Peyer's patch (tissue), 4 donors: ENCODE measurements at regions not wholly inside any gene's neighbourhood (a gene's known extent, or its start where the extent isn't known, plus 50 kb on each side); places are given as distances from the start of the nearest gene placed in this dataset.

ENCODE experiments used
- POLR2A ChIP-seq, 2 donors: fragments of 450-650 bp; IDR thresholded peaks; one replicate each; pipeline ENCODE4 v1.5.1; 2017; ENCODE audit warnings: antibody characterized with exemption in 2 of 2, mild to moderate bottlenecking in 2 of 2, moderate library complexity in 2 of 2
- TF ChIP-seq, protein P1 (sequence below), 6 experiments: fragments of 450-650 bp in 4 of 6; fragments of 200-600 bp in 2 of 6; sonication (generic) in 1 of 6; IDR thresholded peaks; one replicate each; pipeline ENCODE4 v1.5.1; 2017 to 2019; ENCODE audit warnings: antibody characterized with exemption in 6 of 6, mild to moderate bottlenecking in 3 of 6, moderate library complexity in 1 of 6

DNA sequence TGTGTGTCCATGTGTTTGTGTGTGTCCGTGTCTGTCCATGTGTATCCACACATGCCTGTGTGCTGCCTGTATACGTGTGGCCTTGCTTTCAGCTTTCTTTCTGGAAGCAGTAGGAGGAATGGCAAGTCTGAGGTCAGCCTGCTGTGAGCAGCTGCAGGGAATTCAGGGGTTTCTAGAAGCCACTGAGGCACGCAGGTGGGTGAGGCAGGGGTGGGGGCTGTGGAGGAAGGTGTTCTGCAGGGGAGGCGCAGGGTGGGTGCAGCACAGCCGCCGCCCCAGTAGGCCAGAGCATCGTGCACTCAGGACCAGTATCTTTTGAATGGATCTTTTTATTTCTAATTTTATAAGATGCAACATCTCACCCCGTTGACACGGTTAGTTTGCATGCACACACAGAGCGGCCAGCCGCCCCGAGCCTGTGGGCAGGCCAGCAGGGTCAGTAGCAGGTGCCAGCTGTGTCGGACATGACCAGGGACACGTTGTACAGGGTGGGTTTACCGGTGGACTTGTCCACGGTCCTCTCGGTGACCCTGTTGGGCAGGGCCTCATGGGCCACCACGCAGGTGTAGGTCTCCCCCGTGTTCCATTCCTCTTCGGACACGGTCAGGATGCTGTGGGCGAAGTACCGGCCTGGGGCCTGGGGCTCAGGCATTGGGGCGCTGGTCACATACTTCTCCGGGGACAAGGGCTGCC is 327.7 kb downstream of the TMEM121 start:
- TF ChIP-seq POLR2A (IDR thresholded peaks at IDR 0.05) = no peak
- TF ChIP-seq, protein P1, sequence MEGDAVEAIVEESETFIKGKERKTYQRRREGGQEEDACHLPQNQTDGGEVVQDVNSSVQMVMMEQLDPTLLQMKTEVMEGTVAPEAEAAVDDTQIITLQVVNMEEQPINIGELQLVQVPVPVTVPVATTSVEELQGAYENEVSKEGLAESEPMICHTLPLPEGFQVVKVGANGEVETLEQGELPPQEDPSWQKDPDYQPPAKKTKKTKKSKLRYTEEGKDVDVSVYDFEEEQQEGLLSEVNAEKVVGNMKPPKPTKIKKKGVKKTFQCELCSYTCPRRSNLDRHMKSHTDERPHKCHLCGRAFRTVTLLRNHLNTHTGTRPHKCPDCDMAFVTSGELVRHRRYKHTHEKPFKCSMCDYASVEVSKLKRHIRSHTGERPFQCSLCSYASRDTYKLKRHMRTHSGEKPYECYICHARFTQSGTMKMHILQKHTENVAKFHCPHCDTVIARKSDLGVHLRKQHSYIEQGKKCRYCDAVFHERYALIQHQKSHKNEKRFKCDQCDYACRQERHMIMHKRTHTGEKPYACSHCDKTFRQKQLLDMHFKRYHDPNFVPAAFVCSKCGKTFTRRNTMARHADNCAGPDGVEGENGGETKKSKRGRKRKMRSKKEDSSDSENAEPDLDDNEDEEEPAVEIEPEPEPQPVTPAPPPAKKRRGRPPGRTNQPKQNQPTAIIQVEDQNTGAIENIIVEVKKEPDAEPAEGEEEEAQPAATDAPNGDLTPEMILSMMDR (IDR thresholded peaks at IDR 0.05) = no peak
